SK-N-SH treated with all-trans-retinoic acid at 6 μM for 48 hours (cell line): ENCODE measurements at regions not wholly inside any gene's neighbourhood (a gene's known extent, or its start where the extent isn't known, plus 50 kb on each side); places are given as distances from the start of the nearest gene placed in this dataset.

Experiments
- ARNTL ChIP-seq: fragments of 450-650 bp; formaldehyde crosslinking; IDR thresholded peaks from 2 replicates; pipeline ENCODE4 v1.5.0; 2020; ENCODE audit warnings: low read depth, mild to moderate bottlenecking, moderate library complexity, borderline replicate concordance
- BACH2 ChIP-seq: fragments of 250-450 bp; sonication (Bioruptor Pico); IDR thresholded peaks from 2 replicates; pipeline ENCODE4 v1.9.0; 2021; ENCODE audit warnings: mild to moderate bottlenecking, borderline replicate concordance
- ESRRG ChIP-seq: fragments of 250-450 bp; sonication (Bioruptor Pico); IDR thresholded peaks from 2 replicates; pipeline ENCODE4 v1.6.1; 2021; ENCODE audit warnings: mild to moderate bottlenecking
- PATZ1 ChIP-seq: fragments of 250-450 bp; sonication (Bioruptor Pico); IDR thresholded peaks from 2 replicates; pipeline ENCODE4 v1.8.0; 2020; ENCODE audit warnings: mild to moderate bottlenecking, moderate library complexity, borderline replicate concordance
- POU6F1 ChIP-seq: fragments of 250-450 bp; sonication (Bioruptor Pico); IDR thresholded peaks from 2 replicates; pipeline ENCODE4 v1.8.0; 2021; ENCODE audit warnings: low read depth, mild to moderate bottlenecking, moderate library complexity, borderline replicate concordance
- RARB ChIP-seq: fragments of 250-450 bp; sonication (Bioruptor Pico); IDR thresholded peaks from 2 replicates; pipeline ENCODE4 v1.8.0; 2021; ENCODE audit warnings: mild to moderate bottlenecking, moderate library complexity
- ZFP3 ChIP-seq: fragments of 250-450 bp; sonication (Bioruptor Pico); IDR thresholded peaks from 2 replicates; pipeline ENCODE4 v1.5.0; 2020; ENCODE audit warnings: mild to moderate bottlenecking, moderate library complexity
- ZNF565 ChIP-seq: fragments of 450-650 bp; formaldehyde crosslinking; conservative IDR thresholded peaks from 2 replicates; pipeline ENCODE4 v1.5.0; 2020; ENCODE audit warnings: low read depth, mild to moderate bottlenecking, moderate library complexity
- TF ChIP-seq, protein P1 (sequence below): fragments of 250-450 bp; sonication (Bioruptor Pico); IDR thresholded peaks from 2 replicates; pipeline ENCODE4 v1.5.1; 2020; ENCODE audit warnings: low read depth, mild to moderate bottlenecking, moderate library complexity
- TF ChIP-seq, protein P2 (sequence below): fragments of 250-450 bp; sonication (Bioruptor Pico); IDR thresholded peaks from 2 replicates; pipeline ENCODE4 v1.5.0; 2020; ENCODE audit warnings: mild to moderate bottlenecking, moderate library complexity

GRCh38 chr5:33032271-33033070, 321.4 kb downstream of the NPR3 start:
- no peak for TF ChIP-seq ARNTL (CRISPR knock-in tag)
- TF ChIP-seq POU6F1 (CRISPR knock-in tag), result no peak
- TF ChIP-seq BACH2 (CRISPR knock-in tag), result no peak
- TF ChIP-seq RARB (CRISPR knock-in tag), result no peak
- TF ChIP-seq ESRRG (CRISPR knock-in tag), result no peak
- TF ChIP-seq, protein P1, sequence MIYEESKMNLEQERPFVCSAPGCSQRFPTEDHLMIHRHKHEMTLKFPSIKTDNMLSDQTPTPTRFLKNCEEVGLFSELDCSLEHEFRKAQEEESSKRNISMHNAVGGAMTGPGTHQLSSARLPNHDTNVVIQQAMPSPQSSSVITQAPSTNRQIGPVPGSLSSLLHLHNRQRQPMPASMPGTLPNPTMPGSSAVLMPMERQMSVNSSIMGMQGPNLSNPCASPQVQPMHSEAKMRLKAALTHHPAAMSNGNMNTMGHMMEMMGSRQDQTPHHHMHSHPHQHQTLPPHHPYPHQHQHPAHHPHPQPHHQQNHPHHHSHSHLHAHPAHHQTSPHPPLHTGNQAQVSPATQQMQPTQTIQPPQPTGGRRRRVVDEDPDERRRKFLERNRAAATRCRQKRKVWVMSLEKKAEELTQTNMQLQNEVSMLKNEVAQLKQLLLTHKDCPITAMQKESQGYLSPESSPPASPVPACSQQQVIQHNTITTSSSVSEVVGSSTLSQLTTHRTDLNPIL (CRISPR knock-in tag), result no peak
- no peak for TF ChIP-seq ZNF565 (CRISPR knock-in tag)
- TF ChIP-seq ZFP3, result no peak
- no peak for TF ChIP-seq PATZ1
- TF ChIP-seq, protein P2, sequence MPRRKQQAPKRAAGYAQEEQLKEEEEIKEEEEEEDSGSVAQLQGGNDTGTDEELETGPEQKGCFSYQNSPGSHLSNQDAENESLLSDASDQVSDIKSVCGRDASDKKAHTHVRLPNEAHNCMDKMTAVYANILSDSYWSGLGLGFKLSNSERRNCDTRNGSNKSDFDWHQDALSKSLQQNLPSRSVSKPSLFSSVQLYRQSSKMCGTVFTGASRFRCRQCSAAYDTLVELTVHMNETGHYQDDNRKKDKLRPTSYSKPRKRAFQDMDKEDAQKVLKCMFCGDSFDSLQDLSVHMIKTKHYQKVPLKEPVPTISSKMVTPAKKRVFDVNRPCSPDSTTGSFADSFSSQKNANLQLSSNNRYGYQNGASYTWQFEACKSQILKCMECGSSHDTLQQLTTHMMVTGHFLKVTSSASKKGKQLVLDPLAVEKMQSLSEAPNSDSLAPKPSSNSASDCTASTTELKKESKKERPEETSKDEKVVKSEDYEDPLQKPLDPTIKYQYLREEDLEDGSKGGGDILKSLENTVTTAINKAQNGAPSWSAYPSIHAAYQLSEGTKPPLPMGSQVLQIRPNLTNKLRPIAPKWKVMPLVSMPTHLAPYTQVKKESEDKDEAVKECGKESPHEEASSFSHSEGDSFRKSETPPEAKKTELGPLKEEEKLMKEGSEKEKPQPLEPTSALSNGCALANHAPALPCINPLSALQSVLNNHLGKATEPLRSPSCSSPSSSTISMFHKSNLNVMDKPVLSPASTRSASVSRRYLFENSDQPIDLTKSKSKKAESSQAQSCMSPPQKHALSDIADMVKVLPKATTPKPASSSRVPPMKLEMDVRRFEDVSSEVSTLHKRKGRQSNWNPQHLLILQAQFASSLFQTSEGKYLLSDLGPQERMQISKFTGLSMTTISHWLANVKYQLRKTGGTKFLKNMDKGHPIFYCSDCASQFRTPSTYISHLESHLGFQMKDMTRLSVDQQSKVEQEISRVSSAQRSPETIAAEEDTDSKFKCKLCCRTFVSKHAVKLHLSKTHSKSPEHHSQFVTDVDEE, result no peak
